HFF-Myc (cell line): ENCODE measurements at regions not wholly inside any gene's neighbourhood (a gene's known extent, or its start where the extent isn't known, plus 50 kb on each side); places are given as distances from the start of the nearest gene placed in this dataset.

ENCODE experiments used
- DNase-seq: peaks from one replicate; pipeline ENCODE4 v3.0.0-alpha.2; 2011; ENCODE audit warnings: low read depth; ENCODE audit errors: extremely low read depth
- H3K4me3 ChIP-seq: replicated peaks from 2 replicates; pipeline ENCODE4 v1.5.1; 2011; ENCODE audit warnings: low read depth, mild to moderate bottlenecking, control low read depth, low read length
- TF ChIP-seq, protein P1 (sequence below): IDR thresholded peaks from 2 replicates; pipeline ENCODE4 v1.5.1; 2012; ENCODE audit warnings: mild to moderate bottlenecking, low read depth, low read length, control low read depth; ENCODE audit errors: missing control alignments

DNA sequence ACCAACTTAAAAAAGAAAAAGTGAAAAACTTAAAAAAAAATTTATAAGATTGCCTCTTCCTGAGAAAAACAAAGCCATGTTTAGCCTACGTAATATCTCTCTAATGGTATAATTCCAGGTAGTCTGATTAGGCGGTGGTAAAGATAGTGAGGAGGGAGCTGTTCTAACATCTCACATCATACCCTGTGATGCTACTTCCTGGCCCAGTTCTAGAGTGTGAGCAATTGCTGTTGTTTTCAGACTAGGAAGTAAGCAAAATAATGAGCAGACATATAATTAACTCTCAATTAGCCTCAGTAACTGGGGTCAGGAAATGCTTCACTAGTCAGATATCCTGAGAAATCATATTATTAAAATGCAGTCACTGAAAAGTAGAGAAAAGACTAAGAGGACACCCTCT, 113.9 kb downstream of the PHLDA1 start:
- TF ChIP-seq, protein P1, sequence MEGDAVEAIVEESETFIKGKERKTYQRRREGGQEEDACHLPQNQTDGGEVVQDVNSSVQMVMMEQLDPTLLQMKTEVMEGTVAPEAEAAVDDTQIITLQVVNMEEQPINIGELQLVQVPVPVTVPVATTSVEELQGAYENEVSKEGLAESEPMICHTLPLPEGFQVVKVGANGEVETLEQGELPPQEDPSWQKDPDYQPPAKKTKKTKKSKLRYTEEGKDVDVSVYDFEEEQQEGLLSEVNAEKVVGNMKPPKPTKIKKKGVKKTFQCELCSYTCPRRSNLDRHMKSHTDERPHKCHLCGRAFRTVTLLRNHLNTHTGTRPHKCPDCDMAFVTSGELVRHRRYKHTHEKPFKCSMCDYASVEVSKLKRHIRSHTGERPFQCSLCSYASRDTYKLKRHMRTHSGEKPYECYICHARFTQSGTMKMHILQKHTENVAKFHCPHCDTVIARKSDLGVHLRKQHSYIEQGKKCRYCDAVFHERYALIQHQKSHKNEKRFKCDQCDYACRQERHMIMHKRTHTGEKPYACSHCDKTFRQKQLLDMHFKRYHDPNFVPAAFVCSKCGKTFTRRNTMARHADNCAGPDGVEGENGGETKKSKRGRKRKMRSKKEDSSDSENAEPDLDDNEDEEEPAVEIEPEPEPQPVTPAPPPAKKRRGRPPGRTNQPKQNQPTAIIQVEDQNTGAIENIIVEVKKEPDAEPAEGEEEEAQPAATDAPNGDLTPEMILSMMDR = no peak
- DNase-seq = no peak
- H3K4me3 ChIP-seq = no peak overlapping the region

DNA sequence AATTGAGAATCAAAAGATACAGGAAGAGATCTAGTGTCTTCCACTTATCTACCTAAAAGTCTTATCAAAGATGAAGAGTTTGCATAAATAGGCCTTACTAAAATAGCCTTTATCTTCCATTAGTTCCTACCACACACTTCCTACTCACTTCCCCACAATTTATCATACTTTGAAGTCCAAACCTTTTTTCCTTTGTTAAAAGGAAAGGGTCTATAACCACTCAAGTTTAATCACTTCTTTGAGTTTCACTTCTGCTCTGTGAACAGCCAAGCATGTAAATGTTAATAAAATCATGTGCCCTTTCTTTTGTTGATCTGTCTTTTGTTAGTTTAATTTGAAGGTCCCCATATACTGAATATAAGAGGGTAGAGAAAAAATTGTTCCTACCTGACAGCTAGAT, 114.5 kb downstream of the PHLDA1 start:
- no peak overlapping the region for H3K4me3 ChIP-seq
- TF ChIP-seq, protein P1 = no peak
- DNase-seq = no peak

DNA sequence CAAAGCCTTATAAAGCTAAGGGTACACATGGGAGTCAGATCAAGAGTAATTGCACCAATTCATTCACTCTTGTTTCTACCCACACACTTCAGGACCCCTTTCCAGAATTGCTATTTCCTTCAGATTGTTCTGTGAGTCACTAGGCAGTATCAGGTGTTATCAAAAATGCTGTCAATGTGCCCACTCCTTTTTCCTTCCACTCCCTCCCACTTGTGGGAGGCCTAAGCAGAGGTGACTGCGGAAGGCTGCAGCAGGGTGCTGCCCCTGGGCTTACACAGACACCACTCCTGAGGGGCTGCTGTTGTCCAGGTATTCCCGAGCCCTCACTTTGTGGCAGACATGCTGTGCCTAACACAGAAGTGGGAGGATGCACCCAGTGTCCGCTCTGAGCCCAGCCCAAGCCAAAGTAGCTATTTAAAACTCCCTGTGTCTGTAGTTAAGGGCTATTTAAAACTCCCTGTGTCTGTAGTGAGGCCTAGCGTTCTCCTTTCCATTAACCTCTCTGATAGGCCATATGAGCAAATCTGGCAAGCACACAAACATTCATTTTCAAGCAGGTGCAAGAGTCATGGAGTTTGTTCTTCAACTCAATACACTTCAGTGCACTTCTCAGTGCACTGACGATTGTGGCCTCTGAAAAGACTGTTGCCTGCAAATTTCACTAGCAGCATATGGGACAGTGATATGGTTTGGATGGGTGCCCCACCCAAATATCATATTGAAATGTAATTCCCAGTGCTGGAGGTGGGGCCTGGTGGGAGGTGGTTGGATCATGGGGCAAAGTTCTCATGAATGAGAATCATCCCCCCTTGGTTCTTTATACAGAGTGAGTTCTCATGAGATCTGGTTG, 117.8 kb downstream of the PHLDA1 start:
- TF ChIP-seq, protein P1 = no peak
- no peak for DNase-seq
- H3K4me3 ChIP-seq = no peak overlapping the region

- H3K4me3 ChIP-seq = no peak overlapping the region
- no peak for DNase-seq
- TF ChIP-seq, protein P1 = no peak
These were observed 121.6 kb downstream of the PHLDA1 start for GRCh38 chr12:75909714-75910656.

DNA sequence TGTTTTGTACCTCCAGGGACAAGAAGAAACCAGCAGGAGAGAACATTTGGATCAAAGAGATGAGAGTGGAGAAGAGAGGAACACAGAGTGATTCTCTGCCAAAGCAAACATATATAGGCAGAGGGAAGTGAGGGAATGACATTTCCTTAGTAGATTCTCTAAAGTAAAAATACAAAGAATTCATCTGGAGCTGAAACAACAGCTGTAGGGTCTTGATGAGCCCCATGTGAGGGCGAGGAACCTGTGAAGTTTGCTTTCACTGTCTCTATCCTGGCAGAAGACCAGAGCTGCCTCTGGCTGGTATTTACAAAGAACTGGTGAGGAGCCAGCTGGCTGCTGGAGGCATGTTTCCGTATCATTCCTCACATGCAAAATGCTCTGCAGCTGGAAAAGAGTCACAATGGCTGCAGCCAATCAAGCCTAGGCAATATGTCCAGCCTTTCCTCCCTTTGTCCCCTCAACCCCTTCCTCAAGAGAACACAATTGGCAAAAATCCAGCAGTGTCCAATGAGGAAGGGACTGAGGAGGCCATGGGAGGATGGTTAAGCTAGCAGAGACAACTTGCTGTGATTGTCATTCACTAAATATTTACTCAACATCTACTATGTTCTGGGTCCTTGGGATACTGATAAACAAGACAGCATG, 122.5 kb downstream of the PHLDA1 start:
- TF ChIP-seq, protein P1 = no peak
- H3K4me3 ChIP-seq = no peak overlapping the region
- peak; percentile 60 for DNase-seq

GRCh38 chr12:75905922-75906321, 125.7 kb downstream of the PHLDA1 start:
- TF ChIP-seq, protein P1 = no peak
- no peak for DNase-seq

More at GRCh38 chr12:75905922-75906321, 125.7 kb downstream of the PHLDA1 start:
- H3K4me3 ChIP-seq = no peak overlapping the region
